ENCODE measurements at regions not wholly inside any gene's neighbourhood (a gene's known extent, or its start where the extent isn't known, plus 50 kb on each side); places are given as distances from the start of the nearest gene placed in this dataset.
"Not testable (repeated sequence)": the region's sequence is repeated elsewhere in the genome, so short reads cannot be mapped to it uniquely, and the experiment has no call there.

DNA sequence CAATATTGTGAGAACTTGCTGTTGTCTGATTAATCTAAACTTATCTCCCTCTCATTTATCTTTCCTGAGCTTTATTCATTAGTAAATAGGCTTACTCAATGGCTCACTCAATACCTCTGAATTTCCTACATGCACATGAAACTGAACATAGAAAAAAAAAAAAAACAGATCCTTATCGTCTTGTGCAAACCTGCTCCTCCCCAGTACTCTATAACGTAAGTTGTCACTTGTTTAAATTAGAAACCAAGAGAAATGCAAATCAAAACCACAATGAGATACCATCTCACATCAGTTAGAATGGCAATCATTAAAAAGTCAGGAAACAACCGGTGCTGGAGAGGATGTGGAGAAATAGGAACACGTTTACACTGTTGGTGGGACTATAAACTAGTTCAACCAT lies 96.1 kb downstream of the SLC25A46 start:
- TF ChIP-seq, protein P1, sequence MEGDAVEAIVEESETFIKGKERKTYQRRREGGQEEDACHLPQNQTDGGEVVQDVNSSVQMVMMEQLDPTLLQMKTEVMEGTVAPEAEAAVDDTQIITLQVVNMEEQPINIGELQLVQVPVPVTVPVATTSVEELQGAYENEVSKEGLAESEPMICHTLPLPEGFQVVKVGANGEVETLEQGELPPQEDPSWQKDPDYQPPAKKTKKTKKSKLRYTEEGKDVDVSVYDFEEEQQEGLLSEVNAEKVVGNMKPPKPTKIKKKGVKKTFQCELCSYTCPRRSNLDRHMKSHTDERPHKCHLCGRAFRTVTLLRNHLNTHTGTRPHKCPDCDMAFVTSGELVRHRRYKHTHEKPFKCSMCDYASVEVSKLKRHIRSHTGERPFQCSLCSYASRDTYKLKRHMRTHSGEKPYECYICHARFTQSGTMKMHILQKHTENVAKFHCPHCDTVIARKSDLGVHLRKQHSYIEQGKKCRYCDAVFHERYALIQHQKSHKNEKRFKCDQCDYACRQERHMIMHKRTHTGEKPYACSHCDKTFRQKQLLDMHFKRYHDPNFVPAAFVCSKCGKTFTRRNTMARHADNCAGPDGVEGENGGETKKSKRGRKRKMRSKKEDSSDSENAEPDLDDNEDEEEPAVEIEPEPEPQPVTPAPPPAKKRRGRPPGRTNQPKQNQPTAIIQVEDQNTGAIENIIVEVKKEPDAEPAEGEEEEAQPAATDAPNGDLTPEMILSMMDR (IDR thresholded peaks at IDR 0.05; ENCODE audit: low read depth, low read length), result not testable (repeated sequence)
- not testable (repeated sequence) for TF ChIP-seq POLR2A (IDR thresholded peaks at IDR 0.05; ENCODE audit: extremely low read depth, insufficient read length)
- TF ChIP-seq, protein P2, sequence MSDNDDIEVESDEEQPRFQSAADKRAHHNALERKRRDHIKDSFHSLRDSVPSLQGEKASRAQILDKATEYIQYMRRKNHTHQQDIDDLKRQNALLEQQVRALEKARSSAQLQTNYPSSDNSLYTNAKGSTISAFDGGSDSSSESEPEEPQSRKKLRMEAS (IDR thresholded peaks at IDR 0.05; ENCODE audit: low read depth, low read length), result not testable (repeated sequence)

All from NB4 (cell line).